ENCODE measurements at regions not wholly inside any gene's neighbourhood (a gene's known extent, or its start where the extent isn't known, plus 50 kb on each side); places are given as distances from the start of the nearest gene placed in this dataset.

GRCh38 chr20:11368965-11369711, 548.6 kb upstream of the BTBD3 start:
- TF ChIP-seq ZC3H10 (CRISPR knock-in tag; IDR thresholded peaks at IDR 0.05) (no peak), ESRRG (CRISPR knock-in tag; IDR thresholded peaks at IDR 0.05) (no peak), PATZ1 (CRISPR knock-in tag; IDR thresholded peaks at IDR 0.05; ENCODE audit: borderline replicate concordance) (no peak), TSHZ2 (CRISPR knock-in tag; IDR thresholded peaks at IDR 0.05) (no peak), ZFP30 (CRISPR knock-in tag; IDR thresholded peaks at IDR 0.05) (no peak), ZNF565 (CRISPR knock-in tag; conservative IDR thresholded peaks at IDR 0.05; ENCODE audit: low read depth) (no peak), ZNF8 (CRISPR knock-in tag; IDR thresholded peaks at IDR 0.05) (no peak), ARNTL (CRISPR knock-in tag; IDR thresholded peaks at IDR 0.05; ENCODE audit: borderline replicate concordance, low read depth) (no peak), OSR1 (CRISPR knock-in tag; IDR thresholded peaks at IDR 0.05) (no peak), CREB5 (CRISPR knock-in tag; IDR thresholded peaks at IDR 0.05; ENCODE audit: low read depth) (no peak), ZFP3 (CRISPR knock-in tag; IDR thresholded peaks at IDR 0.05) (no peak)
